Activated T-cell treated with anti-CD3 and anti-CD28 coated beads, Interleukin-2, amount 50 U/mL, for 72 hours (primary cell): ENCODE measurements at regions not wholly inside any gene's neighbourhood (a gene's known extent, or its start where the extent isn't known, plus 50 kb on each side); places are given as distances from the start of the nearest gene placed in this dataset.

ENCODE experiments used
- ATAC-seq, 2 donors: fragments of 150-1000 bp; cut with Tn5 transposase; replicated peaks in 1 of 2; 2 replicates each; pipeline ENCODE4 v1.10.0; 2021; ENCODE audit warnings: moderate library complexity in 2 of 2, mild to moderate bottlenecking in 1 of 2
- DNase-seq, 2 donors: peaks; one replicate each; pipeline ENCODE4 v3.0.0; 2021 to 2022; ENCODE audit warnings: mixed read lengths in 1 of 2
- H3K27ac Mint-ChIP-seq: one replicate; pipeline ENCODE4 v1.8.0; 2022; ENCODE audit warnings: mild to moderate bottlenecking, moderate library complexity, mixed read lengths
- H3K27me3 Mint-ChIP-seq: one replicate; pipeline ENCODE4 v1.8.0; 2022; ENCODE audit warnings: low read depth, mixed read lengths
- H3K36me3 Mint-ChIP-seq, 2 donors: one replicate each; pipeline ENCODE4 v1.8.0; 2022; ENCODE audit warnings: mixed read lengths in 2 of 2, mild to moderate bottlenecking in 1 of 2; ENCODE audit not compliant: insufficient read depth in 2 of 2
- H3K4me1 Mint-ChIP-seq: one replicate; pipeline ENCODE4 v1.8.0; 2022; ENCODE audit warnings: low read depth, mixed read lengths
- H3K4me3 Mint-ChIP-seq, 2 donors: one replicate each; pipeline ENCODE4 v1.8.0; 2022; ENCODE audit warnings: mild to moderate bottlenecking in 2 of 2, mixed read lengths in 2 of 2, moderate library complexity in 2 of 2
- H3K9me3 Mint-ChIP-seq, 2 donors: one replicate each; pipeline ENCODE4 v1.8.0; 2022; ENCODE audit warnings: mixed read lengths in 2 of 2

DNA sequence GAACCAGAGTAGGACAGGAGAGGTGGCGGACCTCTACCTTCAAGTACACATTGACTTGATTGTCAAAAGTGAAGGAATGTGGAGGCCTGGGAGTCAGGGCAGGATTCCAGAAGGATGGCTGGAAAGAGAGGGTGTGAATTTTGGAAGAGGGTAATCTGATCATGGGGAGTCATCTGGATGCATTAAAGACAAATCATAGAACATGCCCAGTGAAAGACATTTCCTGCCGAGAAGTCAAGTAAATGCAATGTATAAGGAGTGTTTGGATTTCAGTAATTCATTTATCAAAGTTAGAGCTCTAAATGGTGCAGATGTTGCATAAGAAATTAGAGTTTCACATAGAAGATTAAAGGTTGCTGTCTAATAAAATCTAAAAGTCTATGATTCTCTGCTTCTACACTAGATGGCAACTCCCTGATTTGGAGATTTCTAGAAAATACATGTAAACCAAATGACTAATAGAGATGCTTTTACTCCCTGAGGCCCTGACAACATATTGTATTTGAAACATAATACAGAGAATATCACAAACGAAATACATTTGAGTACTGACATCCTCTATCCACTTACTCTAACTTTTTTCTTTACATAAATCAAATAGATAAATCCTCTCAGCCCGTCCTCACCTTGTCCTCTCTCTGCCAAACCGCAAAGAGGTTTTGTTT, 91.3 kb downstream of the KCNA5 start:
- Mint-ChIP-seq H3K36me3 (no peaks in the 10 kb centered on the region), H3K9me3 (no peaks in the 10 kb centered on the region), H3K27me3 (peaks cover 31% of the 10 kb centered on the region), H3K27ac (no peak overlapping the region), H3K4me1 (no peaks in the 10 kb centered on the region), H3K4me3 (no peak overlapping the region)
- DNase-seq: no peak
- no peak for ATAC-seq

DNA sequence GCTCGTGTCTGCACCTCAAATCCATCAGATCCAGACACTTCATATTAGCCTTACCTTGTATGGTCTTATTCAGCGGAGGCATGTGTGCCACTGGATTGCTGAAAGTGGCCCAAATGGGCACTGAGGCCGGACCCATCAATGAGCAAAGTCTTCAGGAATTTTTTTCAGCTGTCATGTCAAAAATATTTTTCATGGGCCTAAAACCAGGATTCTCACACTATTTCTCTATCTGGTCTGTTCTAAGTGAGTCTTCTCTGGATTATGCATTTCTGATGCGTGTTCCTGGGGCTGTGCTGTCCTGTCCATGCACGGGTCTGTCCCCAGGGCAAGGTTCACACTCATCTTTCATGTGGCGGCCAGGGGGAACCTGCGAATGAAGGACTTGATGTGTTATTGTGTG, 94.6 kb downstream of the KCNA5 start:
- Mint-ChIP-seq H3K9me3 (peaks cover 1 to 2% of the 10 kb centered on the region in 2 donors), H3K27me3 (peaks cover 24% of the 10 kb centered on the region), H3K4me1 (no peaks in the 10 kb centered on the region), H3K4me3 (no peak overlapping the region), H3K36me3 (peaks cover 0 to under 1% of the 10 kb centered on the region in 2 donors), H3K27ac (no peak overlapping the region)
- no peak for ATAC-seq
- no peak for DNase-seq

DNA sequence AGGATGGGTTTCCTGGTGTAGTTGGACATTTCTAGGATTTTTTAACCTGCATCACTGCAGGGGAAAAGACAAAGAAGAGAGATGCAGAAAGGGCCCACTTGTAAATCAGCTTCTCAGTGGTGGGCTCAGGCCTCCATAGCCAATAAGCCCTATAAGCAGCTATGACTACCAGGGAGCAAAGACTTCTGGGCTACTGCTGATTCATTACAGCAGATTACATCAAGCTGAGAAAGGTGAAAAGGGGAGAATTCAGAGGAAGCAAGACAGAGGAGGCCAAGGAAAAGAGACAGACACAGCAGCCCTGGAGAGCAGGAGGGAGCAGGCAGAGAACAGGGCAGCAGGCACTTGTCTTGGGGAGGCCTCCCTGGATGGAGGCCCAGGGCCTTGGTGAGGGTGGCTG, 95.2 kb downstream of the KCNA5 start:
- Mint-ChIP-seq H3K4me1 (no peaks in the 10 kb centered on the region), H3K27me3 (peaks cover 21% of the 10 kb centered on the region), H3K9me3 (peaks cover 1 to 2% of the 10 kb centered on the region in 2 donors), H3K4me3 (no peak overlapping the region), H3K27ac (no peak overlapping the region), H3K36me3 (peaks cover 0 to 1% of the 10 kb centered on the region in 2 donors)
- no peak for ATAC-seq
- no peak for DNase-seq

DNA sequence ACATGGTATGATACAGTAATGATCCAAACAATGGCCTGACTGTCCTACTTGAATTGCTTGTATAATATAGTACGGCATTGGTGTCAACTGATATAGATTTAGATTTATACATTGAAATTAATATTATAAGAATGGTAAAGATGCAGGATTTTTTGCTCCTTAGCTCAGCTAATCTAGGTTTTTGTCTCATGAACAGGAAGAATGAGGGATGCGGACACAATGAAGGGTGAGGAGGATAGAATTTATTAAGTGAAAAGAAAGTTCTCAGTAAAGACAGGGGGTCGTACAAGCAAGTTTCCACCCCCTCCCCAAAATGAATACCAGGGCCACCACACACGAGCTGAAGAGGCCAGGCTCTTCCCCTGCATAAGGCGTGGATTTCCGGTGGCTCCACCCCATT, 96.1 kb downstream of the KCNA5 start:
- Mint-ChIP-seq H3K4me1 (no peaks in the 10 kb centered on the region), H3K36me3 (peaks cover 0 to 1% of the 10 kb centered on the region in 2 donors)

DNA sequence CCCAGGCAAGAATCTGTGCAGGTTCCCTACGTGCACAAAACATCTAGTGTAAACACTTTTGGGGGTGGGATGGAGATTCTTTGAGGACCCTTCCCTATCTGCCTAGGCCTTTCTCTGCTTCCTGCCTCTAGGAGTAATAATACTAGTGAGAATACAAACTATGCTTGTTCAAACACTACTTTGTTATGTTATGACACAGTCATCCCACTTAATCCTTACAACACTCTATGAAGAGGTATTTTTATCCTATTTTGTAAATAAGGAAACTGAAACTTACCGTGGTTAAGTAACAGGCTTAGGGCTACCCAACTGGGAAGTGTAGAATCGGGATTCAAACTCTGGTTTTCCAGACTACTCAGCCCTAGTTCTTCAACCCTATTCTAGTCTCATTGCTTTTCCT, 96.5 kb downstream of the KCNA5 start:
- ATAC-seq: no peak
- Mint-ChIP-seq H3K36me3 (peaks cover 0 to 1% of the 10 kb centered on the region in 2 donors), H3K27me3 (peaks cover 14% of the 10 kb centered on the region), H3K4me1 (no peaks in the 10 kb centered on the region), H3K9me3 (peaks cover 1 to 2% of the 10 kb centered on the region in 2 donors), H3K4me3 (no peak overlapping the region), H3K27ac (no peak overlapping the region)
- no peak for DNase-seq

More for the DNA sequence above, 96.1 kb downstream of the KCNA5 start:
- no peak for DNase-seq
- H3K27me3 Mint-ChIP-seq: peaks cover 18% of the 10 kb centered on the region
- no peak for ATAC-seq
- H3K27ac Mint-ChIP-seq: no peak overlapping the region
- H3K9me3 Mint-ChIP-seq: peaks cover 1 to 2% of the 10 kb centered on the region in 2 donors
- no peak overlapping the region for H3K4me3 Mint-ChIP-seq

DNA sequence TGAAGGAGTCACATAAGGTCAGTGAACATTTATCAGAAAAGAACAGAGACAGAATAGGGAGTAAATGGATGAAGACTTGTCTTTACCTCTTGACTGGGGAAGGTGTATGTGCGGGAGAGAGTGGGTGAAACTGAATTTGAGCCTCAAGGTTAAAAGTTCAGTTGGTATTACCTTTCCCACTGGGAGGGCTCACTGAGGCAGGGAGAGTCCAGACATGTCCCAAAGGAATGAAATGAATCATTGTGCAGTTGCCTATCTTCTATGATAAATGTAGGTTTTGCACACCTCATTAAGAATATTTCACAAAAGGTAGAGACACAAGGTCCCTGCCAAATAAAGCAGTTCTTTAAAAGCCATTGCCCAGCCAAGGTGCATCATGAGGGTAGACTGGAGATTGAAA, 105.2 kb downstream of the KCNA5 start:
- Mint-ChIP-seq H3K9me3 (no peaks in the 10 kb centered on the region), H3K27ac (no peak overlapping the region)
- no peak for ATAC-seq

DNA sequence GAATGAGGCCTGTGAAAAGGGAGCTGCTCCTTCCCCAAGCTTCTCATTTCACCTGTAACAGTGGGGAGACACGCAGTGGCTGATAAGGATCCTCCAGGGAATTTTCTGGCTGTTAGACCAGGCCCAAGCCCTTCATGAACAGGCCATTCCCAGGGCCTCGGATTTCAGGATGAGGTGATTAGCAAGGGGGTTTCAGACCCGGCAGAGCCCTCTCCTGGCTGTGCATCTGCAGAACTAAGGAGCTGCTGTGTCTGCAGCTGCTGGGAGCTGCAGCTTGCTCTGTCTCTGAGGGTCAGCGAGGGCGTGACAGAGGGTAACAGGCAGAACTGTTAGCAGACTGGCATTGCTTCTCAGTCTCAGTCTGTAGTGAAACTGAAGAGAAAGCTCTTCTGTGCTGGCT, 110.4 kb downstream of the KCNA5 start:
- no peak overlapping the region for H3K27ac Mint-ChIP-seq
- H3K4me3 Mint-ChIP-seq: no peak overlapping the region
- ATAC-seq (no peak), DNase-seq (no peak)
- H3K27me3 Mint-ChIP-seq: peaks cover 8% of the 10 kb centered on the region
- H3K36me3 Mint-ChIP-seq: no peaks in the 10 kb centered on the region
- no peaks in the 10 kb centered on the region for H3K4me1 Mint-ChIP-seq
- no peaks in the 10 kb centered on the region for H3K9me3 Mint-ChIP-seq

More for the DNA sequence above, 105.2 kb downstream of the KCNA5 start:
- Mint-ChIP-seq H3K36me3 (no peaks in the 10 kb centered on the region), H3K4me1 (no peaks in the 10 kb centered on the region), H3K27me3 (peaks cover 8% of the 10 kb centered on the region), H3K4me3 (no peak overlapping the region)
- no peak for DNase-seq

DNA sequence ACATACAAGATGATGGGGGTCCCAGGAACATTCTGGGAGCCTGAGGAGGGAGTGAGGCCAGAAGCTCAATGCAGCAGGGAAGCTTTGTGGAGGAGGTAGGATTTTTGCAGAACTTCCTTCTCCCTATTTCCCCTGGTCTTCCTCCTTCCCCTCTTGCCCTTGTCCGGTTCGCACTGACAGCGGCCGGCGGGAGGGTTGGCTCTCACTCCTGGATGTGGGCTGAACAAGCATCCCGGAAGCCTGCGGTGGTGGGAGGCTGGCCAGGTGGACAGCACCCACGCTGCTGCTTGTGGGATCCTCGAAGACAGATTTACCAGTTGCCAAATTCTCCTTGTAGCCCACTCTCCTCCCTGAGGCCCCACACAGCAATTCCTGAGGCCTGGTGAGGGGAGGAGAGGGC, 112.2 kb downstream of the KCNA5 start:
- H3K27me3 Mint-ChIP-seq: peaks cover 14% of the 10 kb centered on the region
- H3K4me1 Mint-ChIP-seq: no peaks in the 10 kb centered on the region
- H3K36me3 Mint-ChIP-seq: no peaks in the 10 kb centered on the region
- ATAC-seq (no peak), DNase-seq (no peak)
- no peaks in the 10 kb centered on the region for H3K9me3 Mint-ChIP-seq
- no peak overlapping the region for H3K4me3 Mint-ChIP-seq
- no peak overlapping the region for H3K27ac Mint-ChIP-seq

DNA sequence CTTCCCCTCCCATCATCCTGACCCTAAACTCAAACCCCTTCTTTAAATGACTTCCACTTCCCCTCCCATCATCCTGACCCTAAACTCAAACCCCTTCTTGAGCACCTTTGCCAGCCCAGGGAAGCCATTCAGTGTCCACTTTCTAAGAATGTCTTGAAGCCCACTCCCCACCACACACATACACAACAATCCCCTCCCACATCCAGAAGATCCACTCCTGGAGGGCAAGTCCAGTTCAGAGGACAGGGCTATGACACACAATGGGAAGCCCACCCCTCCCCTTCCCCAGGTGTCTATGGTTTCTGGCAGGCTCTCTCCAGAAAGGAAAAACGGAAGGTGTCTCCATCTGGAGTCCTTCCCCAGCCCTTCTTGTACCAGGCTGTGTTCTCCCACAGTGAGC, 117.1 kb downstream of the KCNA5 start:
- no peaks in the 10 kb centered on the region for H3K9me3 Mint-ChIP-seq
- no peak overlapping the region for H3K27ac Mint-ChIP-seq
- ATAC-seq (no peak), DNase-seq (no peak)
- no peaks in the 10 kb centered on the region for H3K36me3 Mint-ChIP-seq
- no peaks in the 10 kb centered on the region for H3K4me1 Mint-ChIP-seq
- H3K4me3 Mint-ChIP-seq: no peak overlapping the region
- peaks cover 30% of the 10 kb centered on the region for H3K27me3 Mint-ChIP-seq

DNA sequence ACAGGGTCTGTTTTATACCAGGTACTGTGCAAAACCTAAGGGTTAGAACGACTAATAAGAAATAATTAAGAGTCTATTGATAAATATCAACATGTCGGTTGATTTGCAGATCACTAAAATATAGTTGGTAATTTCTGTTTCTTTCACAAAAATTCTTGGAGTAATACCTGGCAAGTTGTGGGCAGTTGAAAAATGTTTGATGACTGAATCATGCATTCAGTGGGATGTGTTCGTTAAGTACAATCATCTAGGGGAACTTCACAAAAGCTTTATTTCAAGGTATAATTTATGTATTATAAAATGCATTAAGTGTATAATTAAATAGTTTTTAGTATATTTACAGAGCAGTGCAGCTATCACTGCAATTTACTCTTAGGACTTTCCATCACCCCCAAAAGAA, 120.0 kb downstream of the KCNA5 start:
- no peak for DNase-seq
- peaks cover 30% of the 10 kb centered on the region for H3K27me3 Mint-ChIP-seq
- H3K4me1 Mint-ChIP-seq: no peaks in the 10 kb centered on the region
- H3K9me3 Mint-ChIP-seq: no peaks in the 10 kb centered on the region
- no peak overlapping the region for H3K4me3 Mint-ChIP-seq
- no peak for ATAC-seq
- no peaks in the 10 kb centered on the region for H3K36me3 Mint-ChIP-seq
- no peak overlapping the region for H3K27ac Mint-ChIP-seq

DNA sequence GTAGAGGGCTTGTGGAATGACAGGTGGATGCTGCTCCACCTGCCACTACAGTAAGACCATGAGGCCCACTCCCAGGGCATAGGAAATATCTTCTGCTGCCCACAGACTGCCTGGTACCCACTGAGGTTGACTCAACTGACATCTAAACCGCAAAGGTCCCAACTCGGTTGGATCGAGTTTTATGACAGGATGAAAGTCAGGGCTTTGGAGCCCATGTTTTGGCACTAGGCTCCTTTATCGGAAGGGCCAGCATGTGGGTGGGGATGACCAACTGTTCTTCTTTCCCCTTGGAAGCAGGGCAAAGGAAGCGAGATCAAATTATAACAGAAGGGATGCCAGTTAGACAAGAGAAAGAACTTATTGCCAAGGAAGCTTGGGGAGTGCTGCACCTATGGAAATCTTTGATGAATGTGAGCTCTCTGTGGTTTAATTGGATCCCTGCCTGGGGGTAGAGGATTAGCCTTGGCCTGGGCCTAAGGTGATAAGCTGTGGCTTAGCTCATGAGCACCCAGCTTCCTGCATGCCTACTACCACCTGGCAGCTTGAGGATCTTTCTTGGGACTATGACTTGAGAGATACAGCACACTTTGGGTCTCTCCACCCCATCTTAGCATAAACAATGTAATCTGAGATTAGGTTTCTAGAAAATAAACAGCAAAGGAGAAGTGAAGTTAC, 121.8 kb downstream of the KCNA5 start:
- Mint-ChIP-seq H3K27ac (no peak overlapping the region), H3K36me3 (no peaks in the 10 kb centered on the region), H3K27me3 (peaks cover 28% of the 10 kb centered on the region), H3K4me1 (no peaks in the 10 kb centered on the region), H3K9me3 (no peaks in the 10 kb centered on the region), H3K4me3 (no peak overlapping the region)
- no peak for DNase-seq
- ATAC-seq: no peak

DNA sequence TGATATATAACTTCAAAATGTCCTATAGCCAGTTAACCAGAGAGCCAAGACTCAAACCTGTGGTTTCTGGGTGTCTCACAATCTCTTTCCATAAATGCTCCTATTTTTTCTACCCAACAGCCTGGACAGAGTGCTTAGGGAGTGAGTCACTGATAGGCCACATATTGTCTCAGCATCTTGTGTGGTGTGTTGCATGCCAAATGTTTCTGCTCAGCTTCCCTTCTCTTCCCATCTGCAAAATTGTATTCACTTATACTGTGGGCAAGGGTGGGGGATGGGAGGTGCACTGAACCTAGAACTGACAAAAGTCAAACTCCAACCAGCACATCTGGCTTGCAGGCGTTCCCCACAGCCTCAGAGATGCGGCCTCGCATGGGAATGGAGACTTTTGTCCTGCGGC, 123.3 kb downstream of the KCNA5 start:
- peaks cover 16% of the 10 kb centered on the region for H3K27me3 Mint-ChIP-seq
- no peaks in the 10 kb centered on the region for H3K9me3 Mint-ChIP-seq
- no peak overlapping the region for H3K27ac Mint-ChIP-seq
- ATAC-seq (no peak), DNase-seq (no peak)
- no peaks in the 10 kb centered on the region for H3K4me1 Mint-ChIP-seq
- H3K4me3 Mint-ChIP-seq: no peak overlapping the region
- H3K36me3 Mint-ChIP-seq: no peaks in the 10 kb centered on the region

DNA sequence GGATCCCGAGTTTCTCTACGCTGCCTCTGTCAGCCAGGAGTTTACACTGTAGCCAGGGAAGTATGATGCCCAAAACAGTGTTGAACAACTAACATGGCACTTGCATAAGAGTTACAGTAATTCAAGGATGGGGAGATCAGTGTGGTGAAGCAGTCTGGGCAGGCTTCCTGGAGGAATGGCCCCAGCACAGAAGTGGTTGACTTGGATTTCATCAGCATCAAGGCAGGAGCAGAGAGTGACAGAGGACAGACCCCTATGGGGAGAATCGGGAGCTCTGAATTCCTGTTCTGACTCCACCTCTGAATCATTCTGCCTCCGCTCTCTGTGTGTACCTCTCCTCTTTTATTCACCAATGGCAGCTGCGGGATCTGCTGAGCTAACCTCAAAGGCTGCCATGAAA, 124.5 kb downstream of the KCNA5 start:
- H3K27ac Mint-ChIP-seq: no peak overlapping the region
- no peak overlapping the region for H3K4me3 Mint-ChIP-seq
- no peaks in the 10 kb centered on the region for H3K9me3 Mint-ChIP-seq
- H3K27me3 Mint-ChIP-seq: peaks cover 19% of the 10 kb centered on the region
- H3K36me3 Mint-ChIP-seq: no peaks in the 10 kb centered on the region
- DNase-seq (no peak), ATAC-seq (no peak)
- no peaks in the 10 kb centered on the region for H3K4me1 Mint-ChIP-seq

DNA sequence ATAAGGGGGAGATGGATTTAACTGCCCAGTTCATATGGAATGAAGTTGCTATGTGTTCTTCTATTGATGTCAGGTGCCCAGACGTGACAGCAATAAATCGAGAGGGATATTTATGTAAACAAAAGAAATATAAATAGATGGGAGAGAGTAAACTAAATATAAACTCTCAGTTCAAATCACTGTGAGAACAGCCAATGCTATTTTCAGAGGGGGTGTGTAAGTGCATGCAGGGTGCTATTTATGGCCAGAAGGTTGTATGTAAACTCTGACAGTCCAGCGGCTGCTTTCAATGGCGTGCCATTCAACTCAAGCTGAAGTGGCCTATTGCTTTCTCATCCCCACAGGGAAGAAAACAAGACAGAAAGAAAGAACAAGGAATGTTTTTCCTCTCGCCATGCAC, 127.2 kb downstream of the KCNA5 start:
- no peak for ATAC-seq
- Mint-ChIP-seq H3K9me3 (peaks cover 0 to 2% of the 10 kb centered on the region in 2 donors), H3K36me3 (no peaks in the 10 kb centered on the region), H3K4me1 (no peaks in the 10 kb centered on the region), H3K27ac (no peak overlapping the region), H3K27me3 (peaks cover 12% of the 10 kb centered on the region), H3K4me3 (no peak overlapping the region)
- no peak for DNase-seq
